Mucosa of descending colon (tissue), 3 donors: ENCODE measurements at regions not wholly inside any gene's neighbourhood (a gene's known extent, or its start where the extent isn't known, plus 50 kb on each side); places are given as distances from the start of the nearest gene placed in this dataset.

Source experiments
- ATAC-seq: fragments of 200-7000 bp; cut with Tn5 transposase; one replicate; pipeline ENCODE4 v1.9.1; 2020; ENCODE audit warnings: mild to moderate bottlenecking, moderate library complexity
- DNase-seq, 3 donors: peaks; one replicate each; pipeline ENCODE4 v3.0.0-alpha.2; 2020
- H3K36me3 ChIP-seq: fragments of 200-600 bp; one replicate; pipeline ENCODE4 v1.8.0; 2021; ENCODE audit warnings: low read depth, mild to moderate bottlenecking
- H3K4me1 ChIP-seq: fragments of 200-600 bp; one replicate; pipeline ENCODE4 v1.8.0; 2021; ENCODE audit warnings: low read depth, mild to moderate bottlenecking
- H3K4me3 ChIP-seq: fragments of 200-600 bp; one replicate; pipeline ENCODE4 v1.8.0; 2021; ENCODE audit warnings: mild to moderate bottlenecking
- H3K9me3 ChIP-seq: fragments of 200-600 bp; one replicate; pipeline ENCODE4 v1.8.0; 2021; ENCODE audit warnings: mild to moderate bottlenecking
- CTCF ChIP-seq: fragments of 200-600 bp; IDR thresholded peaks from one replicate; pipeline ENCODE4 v1.8.0; 2022; ENCODE audit warnings: antibody characterized with exemption, mild to moderate bottlenecking
- intact Hi-C, 2 donors: fragments of 100-400 bp; cut with DNase I in 1 of 2; cut with micrococcal nuclease in 1 of 2; formaldehyde crosslinking; loops; one replicate each; pipeline versions ENCODE4 v1.11.0 to v1.11.1; 2022; cut with DNase I, micrococcal nuclease
- donor health status: DM: no; HTN: no; CAD: no; lungs with moderate emphysema.
- donor health status: DM: no; HTN: no; CAD: no.
- donor health status: DM: no; HTN: yes; CAD: no.

GRCh38 chr16:62298600-62298999, 262.4 kb upstream of the CDH8 start:
- no peak for DNase-seq

DNA sequence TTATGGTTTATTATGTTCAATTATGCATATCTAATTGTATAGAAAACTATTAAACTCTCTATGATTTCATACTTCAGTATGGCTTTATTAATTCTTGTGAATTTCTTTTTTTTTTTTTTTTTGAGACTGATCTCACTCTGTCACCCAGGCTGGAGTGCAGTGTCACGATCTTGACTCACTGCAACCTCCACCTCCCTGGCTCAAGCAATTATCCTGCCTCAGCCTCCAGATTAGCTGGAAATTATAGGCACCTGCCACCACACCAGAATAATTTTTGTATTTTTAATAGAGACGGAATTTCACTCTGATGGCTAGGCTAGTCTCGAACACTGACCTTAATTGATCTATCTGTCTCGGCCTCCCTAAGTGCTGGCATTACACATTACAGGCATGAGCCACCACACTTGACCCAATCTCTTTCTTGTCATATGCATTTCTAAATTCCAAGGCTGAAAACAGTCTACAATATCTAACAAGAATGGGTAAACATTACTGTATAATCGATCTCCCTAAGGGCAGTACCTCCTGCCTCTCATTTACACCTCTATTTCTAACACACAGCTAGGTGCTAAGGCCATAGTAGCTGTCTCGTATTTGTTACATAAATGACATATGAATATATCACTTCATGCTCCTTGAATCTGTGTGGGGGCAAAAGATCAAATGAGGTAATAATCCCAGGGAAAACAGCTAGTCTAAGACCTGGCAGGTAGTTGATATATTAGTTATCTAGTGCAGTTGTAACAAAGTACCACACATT, 258.2 kb upstream of the CDH8 start:
- intact Hi-C loops: no loop called here
- no peak overlapping the region for H3K4me3 ChIP-seq
- ATAC-seq (no peak), DNase-seq (no peak)
- no peaks in the 10 kb centered on the region for H3K4me1 ChIP-seq
- no peak for TF ChIP-seq CTCF
- peaks cover 13% of the 10 kb centered on the region for H3K9me3 ChIP-seq
- H3K36me3 ChIP-seq: no peaks in the 10 kb centered on the region

More at GRCh38 chr16:62298600-62298999, 262.4 kb upstream of the CDH8 start:
- TF ChIP-seq CTCF: no peak
- intact Hi-C loops: no loop called here
- H3K4me3 ChIP-seq: no peak overlapping the region
- no peak for ATAC-seq
- H3K9me3 ChIP-seq: peaks cover 11% of the 10 kb centered on the region
- no peaks in the 10 kb centered on the region for H3K36me3 ChIP-seq
- H3K4me1 ChIP-seq: no peaks in the 10 kb centered on the region

DNA sequence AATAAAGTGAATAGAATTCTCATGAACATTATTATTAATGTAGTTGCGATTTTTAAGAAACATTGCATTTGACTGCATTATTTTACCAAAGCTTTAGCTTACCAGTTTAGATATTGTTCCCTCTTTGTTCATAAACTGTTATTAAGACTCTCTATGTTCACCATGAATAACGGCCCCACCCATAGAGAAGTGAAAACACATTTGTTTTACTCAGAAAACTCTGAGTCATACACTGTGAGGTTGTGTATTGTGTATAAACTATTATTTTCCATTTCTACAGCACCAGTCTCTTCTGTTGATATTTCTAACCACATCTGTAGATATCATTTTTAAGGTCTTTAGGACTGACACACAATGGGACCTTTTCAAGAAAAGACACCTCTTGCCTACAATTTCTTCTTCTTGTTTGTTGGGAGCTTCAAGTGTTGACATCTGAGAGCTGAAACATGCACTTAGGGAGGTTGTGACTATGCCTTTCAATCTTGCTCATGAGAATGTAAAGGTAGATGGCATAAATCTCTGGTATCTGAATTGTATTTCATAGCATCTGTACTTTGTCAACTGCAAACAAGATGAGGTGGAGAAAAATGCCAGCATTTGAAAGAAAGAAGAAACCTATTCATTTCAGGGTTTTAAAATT, 252.9 kb upstream of the CDH8 start:
- no peak for ATAC-seq
- no peak overlapping the region for H3K4me3 ChIP-seq
- no peaks in the 10 kb centered on the region for H3K4me1 ChIP-seq
- no peak for TF ChIP-seq CTCF
- intact Hi-C loops: no loop called here
- peaks cover 3% of the 10 kb centered on the region for H3K9me3 ChIP-seq
- no peaks in the 10 kb centered on the region for H3K36me3 ChIP-seq
- DNase-seq: no peak

DNA sequence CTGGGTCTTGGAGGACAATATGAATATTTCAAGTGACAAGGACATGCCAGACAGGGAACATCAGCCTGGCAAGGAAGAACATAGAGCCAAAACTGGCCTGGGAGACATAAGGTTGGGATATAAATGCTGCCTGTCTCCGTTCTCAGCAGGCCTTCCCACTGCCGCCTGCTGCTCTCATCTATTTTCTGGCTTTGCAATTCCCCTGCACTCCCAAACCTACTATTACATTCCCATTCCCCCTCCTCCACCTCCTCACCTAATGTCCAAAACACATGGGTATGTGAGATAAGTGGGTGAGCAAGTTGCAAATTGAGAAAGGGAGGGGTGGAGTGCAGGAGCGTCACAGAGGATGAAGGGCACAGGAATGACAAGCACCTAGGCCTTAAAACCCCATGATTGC, 244.3 kb upstream of the CDH8 start:
- TF ChIP-seq CTCF: no peak
- DNase-seq (no peak), ATAC-seq (no peak)
- no peaks in the 10 kb centered on the region for H3K36me3 ChIP-seq
- H3K4me3 ChIP-seq: no peak overlapping the region
- intact Hi-C loops: no loop called here
- H3K4me1 ChIP-seq: no peaks in the 10 kb centered on the region
- no peaks in the 10 kb centered on the region for H3K9me3 ChIP-seq

GRCh38 chr16:62277942-62278341, 241.7 kb upstream of the CDH8 start:
- no peak for ATAC-seq
- no peak for TF ChIP-seq CTCF
- intact Hi-C loops: no loop called here
- H3K4me1 ChIP-seq: no peaks in the 10 kb centered on the region
- no peaks in the 10 kb centered on the region for H3K9me3 ChIP-seq
- no peaks in the 10 kb centered on the region for H3K36me3 ChIP-seq
- no peak overlapping the region for H3K4me3 ChIP-seq
- DNase-seq: no peak
